HEK293 (cell line): ENCODE measurements at regions not wholly inside any gene's neighbourhood (a gene's known extent, or its start where the extent isn't known, plus 50 kb on each side); places are given as distances from the start of the nearest gene placed in this dataset.

Experiments
- CTCF ChIA-PET: fragments of 350-600 bp; formaldehyde crosslinking; extraction: SDS; loops from one replicate; lab custom pipeline; 2021; ENCODE audit warnings: antibody characterized with exemption; lab: Yijun Ruan, JAX
- POLR2A ChIA-PET: fragments of 300-600 bp; formaldehyde crosslinking; extraction: SDS; loops from one replicate; lab custom pipeline; 2020; ENCODE audit warnings: antibody characterized with exemption, inconsistent platforms; lab: Yijun Ruan, JAX
- H3K27ac ChIP-seq: fragments of 200-500 bp; sonication (Bioruptor generic); 2 replicates; pipeline ENCODE4 v1.5.1; 2014; ENCODE audit warnings: low read depth, low read length, control low read depth, inconsistent platforms; ENCODE audit errors: extremely low read depth
- H3K36me3 ChIP-seq, 2 experiments: fragments of 200-500 bp in 1 of 2; sonication (Bioruptor generic) in 1 of 2; 1 replicate in 1 of 2; 2 replicates in 1 of 2; pipeline ENCODE4 v1.5.1; 2014 to 2017; ENCODE audit warnings: inconsistent platforms in 2 of 2, low read length in 2 of 2; ENCODE audit not compliant: control insufficient read depth in 2 of 2, insufficient read depth in 1 of 2
- H3K4me1 ChIP-seq: fragments of 200-500 bp; sonication (Bioruptor generic); 2 replicates; pipeline ENCODE4 v1.5.1; 2014; ENCODE audit warnings: mild to moderate bottlenecking, low read length, inconsistent platforms; ENCODE audit not compliant: control insufficient read depth, insufficient read depth
- H3K4me3 ChIP-seq: 2 replicates; pipeline ENCODE4 v1.5.1; 2011; ENCODE audit warnings: low read depth, mild to moderate bottlenecking, control low read depth, low read length, moderate library complexity
- H3K9me3 ChIP-seq: fragments of 200-500 bp; sonication (Bioruptor generic); 2 replicates; pipeline ENCODE4 v1.5.1; 2014; ENCODE audit warnings: low read depth, low read length, inconsistent platforms; ENCODE audit not compliant: control insufficient read depth, insufficient read depth
- IKZF3 ChIP-seq: fragments of 450-650 bp; IDR thresholded peaks from 2 replicates; pipeline ENCODE4 v1.5.0; 2018; ENCODE audit warnings: missing biosample characterization, mild to moderate bottlenecking, missing genetic modification characterization, moderate library complexity
- SETDB1 ChIP-seq: IDR thresholded peaks from one replicate; pipeline ENCODE4 v1.6.1; 2017; ENCODE audit warnings: mild to moderate bottlenecking, low read length, moderate library complexity, mixed read lengths; ENCODE audit not compliant: insufficient read length
- ZNF140 ChIP-seq: fragments of 450-650 bp; formaldehyde crosslinking; IDR thresholded peaks from 2 replicates; pipeline ENCODE4 v1.5.1; 2016; ENCODE audit warnings: missing biosample characterization, missing genetic modification characterization
- ZNF223 ChIP-seq: fragments of 450-650 bp; formaldehyde crosslinking; IDR thresholded peaks from 2 replicates; pipeline ENCODE4 v1.5.1; 2016; ENCODE audit warnings: missing biosample characterization, missing genetic modification characterization
- ZNF274 ChIP-seq, 2 experiments: fragments of 200-500 bp in 1 of 2; fragments of 450-650 bp in 1 of 2; sonication (Bioruptor generic) in 1 of 2; formaldehyde crosslinking in 1 of 2; IDR thresholded peaks; 2 replicates each; pipeline versions ENCODE4 v1.5.1 to v1.6.1; 2014 to 2016; ENCODE audit warnings: borderline replicate concordance in 1 of 2, inconsistent platforms in 1 of 2, low read length in 1 of 2, missing biosample characterization in 1 of 2, missing genetic modification characterization in 1 of 2
- ZNF354C ChIP-seq: fragments of 450-650 bp; formaldehyde crosslinking; IDR thresholded peaks from 2 replicates; pipeline ENCODE4 v1.5.1; 2016; ENCODE audit warnings: missing biosample characterization, missing genetic modification characterization, low read depth, borderline replicate concordance
- ZNF501 ChIP-seq: fragments of 450-650 bp; formaldehyde crosslinking; IDR thresholded peaks from 2 replicates; pipeline ENCODE4 v1.5.1; 2016; ENCODE audit warnings: missing biosample characterization, missing genetic modification characterization
- ZNF530 ChIP-seq: fragments of 450-650 bp; formaldehyde crosslinking; IDR thresholded peaks from 2 replicates; pipeline ENCODE4 v1.5.1; 2016; ENCODE audit warnings: low read depth, missing biosample characterization, missing genetic modification characterization
- ZNF654 ChIP-seq: fragments of 450-650 bp; formaldehyde crosslinking; IDR thresholded peaks from 2 replicates; pipeline ENCODE4 v1.5.1; 2016; ENCODE audit warnings: low read depth, missing biosample characterization, missing genetic modification characterization
- ZNF658 ChIP-seq: fragments of 450-650 bp; formaldehyde crosslinking; IDR thresholded peaks from 2 replicates; pipeline ENCODE4; 2016; ENCODE audit warnings: missing biosample characterization, missing genetic modification characterization
- ZNF670 ChIP-seq: fragments of 450-650 bp; formaldehyde crosslinking; IDR thresholded peaks from 2 replicates; pipeline ENCODE4 v1.5.1; 2016; ENCODE audit warnings: missing biosample characterization, missing genetic modification characterization, low read depth
- ZXDB ChIP-seq: fragments of 450-650 bp; formaldehyde crosslinking; IDR thresholded peaks from 2 replicates; pipeline ENCODE4 v1.5.1; 2016; ENCODE audit warnings: missing biosample characterization, missing genetic modification characterization
- TF ChIP-seq, protein P1 (sequence below): fragments of 450-650 bp; formaldehyde crosslinking; IDR thresholded peaks from 2 replicates; pipeline ENCODE4 v1.5.1; 2016; ENCODE audit warnings: missing biosample characterization, missing genetic modification characterization
- TF ChIP-seq, protein P2 (sequence below): fragments of 450-650 bp; formaldehyde crosslinking; IDR thresholded peaks from 2 replicates; pipeline ENCODE4 v1.5.1; 2016; ENCODE audit warnings: missing biosample characterization, missing genetic modification characterization
- TF ChIP-seq, protein P3 (sequence below): fragments of 450-650 bp; formaldehyde crosslinking; IDR thresholded peaks from 2 replicates; pipeline ENCODE4; 2016; ENCODE audit warnings: missing biosample characterization, missing genetic modification characterization
- TF ChIP-seq, protein P4 (sequence below): fragments of 450-650 bp; formaldehyde crosslinking; IDR thresholded peaks from 2 replicates; pipeline ENCODE4 v1.5.1; 2017; ENCODE audit warnings: missing biosample characterization, missing genetic modification characterization
- TF ChIP-seq, protein P5 (sequence below): fragments of 450-650 bp; formaldehyde crosslinking; IDR thresholded peaks from 2 replicates; pipeline ENCODE4 v1.5.1; 2016; ENCODE audit warnings: missing biosample characterization, missing genetic modification characterization
- TF ChIP-seq, protein P6 (sequence below): fragments of 450-650 bp; formaldehyde crosslinking; IDR thresholded peaks from 2 replicates; pipeline ENCODE4 v1.5.1; 2016; ENCODE audit warnings: missing biosample characterization, missing genetic modification characterization, borderline replicate concordance

DNA sequence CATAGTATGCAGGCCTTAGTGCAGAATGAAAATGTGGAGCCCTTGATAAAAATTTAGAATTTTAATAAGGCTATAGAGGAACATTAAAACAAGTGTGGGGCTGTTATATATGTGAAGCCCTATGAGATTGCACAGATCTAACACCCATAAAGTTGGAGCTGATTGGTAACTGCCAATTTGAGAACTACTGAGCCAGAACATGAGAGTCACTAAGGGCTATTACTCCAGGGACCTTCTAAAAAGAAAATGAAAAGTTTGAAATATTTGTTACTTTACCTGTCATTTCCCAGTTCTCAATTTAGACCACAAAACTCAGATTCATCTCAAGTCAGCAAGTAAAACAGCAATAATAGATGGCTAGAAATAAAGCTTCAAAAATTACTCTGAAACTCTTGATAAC, 898.6 kb downstream of the TLE1 start:
- TF ChIP-seq ZNF658 (tag by site-specific recombination) (no peak), ZNF530 (tag by site-specific recombination) (no peak)
- ChIA-PET CTCF (no interaction called here), POLR2A (no interaction called here)
- no peak overlapping the region for H3K27ac ChIP-seq
- no peaks in the 10 kb centered on the region; the same call in 1 of the 2 replicates for H3K4me1 ChIP-seq
- H3K4me3 ChIP-seq: no peak overlapping the region
- no peaks in the 10 kb centered on the region for H3K36me3 ChIP-seq
- no peaks in the 10 kb centered on the region for H3K9me3 ChIP-seq

DNA sequence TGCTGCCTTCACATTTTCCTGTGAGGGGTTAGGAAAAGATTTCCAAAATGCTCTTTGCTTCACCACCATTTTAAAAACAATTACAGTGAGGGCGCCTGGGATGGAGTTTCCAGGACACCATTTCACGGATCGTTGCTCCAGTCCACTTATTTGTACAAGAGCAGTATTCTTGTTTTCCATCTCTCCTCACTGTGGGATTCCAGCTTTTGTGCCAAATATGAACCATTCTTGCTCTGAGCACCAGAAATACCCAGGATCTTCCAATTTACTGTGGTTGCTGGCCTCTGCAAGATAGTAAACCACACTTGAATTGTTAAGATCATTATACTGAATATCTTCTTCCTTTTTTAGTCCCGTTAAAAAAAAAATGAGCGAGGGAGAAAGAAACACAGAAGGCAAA, 899.5 kb downstream of the TLE1 start:
- TF ChIP-seq, protein P1, sequence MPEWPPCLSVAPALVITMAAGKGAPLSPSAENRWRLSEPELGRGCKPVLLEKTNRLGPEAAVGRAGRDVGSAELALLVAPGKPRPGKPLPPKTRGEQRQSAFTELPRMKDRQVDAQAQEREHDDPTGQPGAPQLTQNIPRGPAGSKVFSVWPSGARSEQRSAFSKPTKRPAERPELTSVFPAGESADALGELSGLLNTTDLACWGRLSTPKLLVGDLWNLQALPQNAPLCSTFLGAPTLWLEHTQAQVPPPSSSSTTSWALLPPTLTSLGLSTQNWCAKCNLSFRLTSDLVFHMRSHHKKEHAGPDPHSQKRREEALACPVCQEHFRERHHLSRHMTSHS (tag by site-specific recombination): no peak
- TF ChIP-seq ZNF658 (tag by site-specific recombination) (no peak), ZNF223 (tag by site-specific recombination) (no peak), ZXDB (tag by site-specific recombination) (no peak), ZNF354C (no peak), ZNF670 (tag by site-specific recombination) (no peak), SETDB1 (no peak), ZNF654 (tag by site-specific recombination) (no peak), ZNF274 (IDR thresholded peaks at IDR 0.05; ENCODE audit: low read length) (no peak), ZNF274 (tag by site-specific recombination; IDR thresholded peaks at IDR 0.05; ENCODE audit: borderline replicate concordance) (no peak), ZNF501 (tag by site-specific recombination) (no peak), IKZF3 (tag by site-specific recombination) (no peak), ZNF140 (tag by site-specific recombination) (no peak)
- TF ChIP-seq, protein P2, sequence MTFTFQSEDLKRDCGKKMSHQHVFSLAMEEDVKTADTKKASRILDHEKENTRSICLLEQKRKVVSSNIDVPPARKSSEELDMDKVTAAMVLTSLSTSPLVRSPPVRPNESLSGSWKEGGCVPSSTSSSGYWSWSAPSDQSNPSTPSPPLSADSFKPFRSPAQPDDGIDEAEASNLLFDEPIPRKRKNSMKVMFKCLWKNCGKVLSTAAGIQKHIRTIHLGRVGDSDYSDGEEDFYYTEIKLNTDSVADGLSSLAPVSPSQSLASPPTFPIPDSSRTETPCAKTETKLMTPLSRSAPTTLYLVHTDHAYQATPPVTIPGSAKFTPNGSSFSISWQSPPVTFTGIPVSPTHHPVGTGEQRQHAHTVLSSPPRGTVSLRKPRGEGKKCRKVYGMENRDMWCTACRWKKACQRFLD (tag by site-specific recombination): no peak
- TF ChIP-seq, protein P3, sequence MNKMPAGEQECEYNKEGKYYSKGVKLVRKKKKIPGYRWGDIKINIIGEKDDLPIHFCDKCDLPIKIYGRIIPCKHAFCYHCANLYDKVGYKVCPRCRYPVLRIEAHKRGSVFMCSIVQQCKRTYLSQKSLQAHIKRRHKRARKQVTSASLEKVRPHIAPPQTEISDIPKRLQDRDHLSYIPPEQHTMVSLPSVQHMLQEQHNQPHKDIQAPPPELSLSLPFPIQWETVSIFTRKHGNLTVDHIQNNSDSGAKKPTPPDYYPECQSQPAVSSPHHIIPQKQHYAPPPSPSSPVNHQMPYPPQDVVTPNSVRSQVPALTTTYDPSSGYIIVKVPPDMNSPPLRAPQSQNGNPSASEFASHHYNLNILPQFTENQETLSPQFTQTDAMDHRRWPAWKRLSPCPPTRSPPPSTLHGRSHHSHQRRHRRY: no peak
- TF ChIP-seq, protein P4, sequence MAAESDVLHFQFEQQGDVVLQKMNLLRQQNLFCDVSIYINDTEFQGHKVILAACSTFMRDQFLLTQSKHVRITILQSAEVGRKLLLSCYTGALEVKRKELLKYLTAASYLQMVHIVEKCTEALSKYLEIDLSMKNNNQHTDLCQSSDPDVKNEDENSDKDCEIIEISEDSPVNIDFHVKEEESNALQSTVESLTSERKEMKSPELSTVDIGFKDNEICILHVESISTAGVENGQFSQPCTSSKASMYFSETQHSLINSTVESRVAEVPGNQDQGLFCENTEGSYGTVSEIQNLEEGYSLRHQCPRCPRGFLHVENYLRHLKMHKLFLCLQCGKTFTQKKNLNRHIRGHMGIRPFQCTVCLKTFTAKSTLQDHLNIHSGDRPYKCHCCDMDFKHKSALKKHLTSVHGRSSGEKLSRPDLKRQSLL (tag by site-specific recombination): no peak
- TF ChIP-seq, protein P5, sequence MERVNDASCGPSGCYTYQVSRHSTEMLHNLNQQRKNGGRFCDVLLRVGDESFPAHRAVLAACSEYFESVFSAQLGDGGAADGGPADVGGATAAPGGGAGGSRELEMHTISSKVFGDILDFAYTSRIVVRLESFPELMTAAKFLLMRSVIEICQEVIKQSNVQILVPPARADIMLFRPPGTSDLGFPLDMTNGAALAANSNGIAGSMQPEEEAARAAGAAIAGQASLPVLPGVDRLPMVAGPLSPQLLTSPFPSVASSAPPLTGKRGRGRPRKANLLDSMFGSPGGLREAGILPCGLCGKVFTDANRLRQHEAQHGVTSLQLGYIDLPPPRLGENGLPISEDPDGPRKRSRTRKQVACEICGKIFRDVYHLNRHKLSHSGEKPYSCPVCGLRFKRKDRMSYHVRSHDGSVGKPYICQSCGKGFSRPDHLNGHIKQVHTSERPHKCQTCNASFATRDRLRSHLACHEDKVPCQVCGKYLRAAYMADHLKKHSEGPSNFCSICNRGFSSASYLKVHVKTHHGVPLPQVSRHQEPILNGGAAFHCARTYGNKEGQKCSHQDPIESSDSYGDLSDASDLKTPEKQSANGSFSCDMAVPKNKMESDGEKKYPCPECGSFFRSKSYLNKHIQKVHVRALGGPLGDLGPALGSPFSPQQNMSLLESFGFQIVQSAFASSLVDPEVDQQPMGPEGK: no peak
- TF ChIP-seq, protein P6, sequence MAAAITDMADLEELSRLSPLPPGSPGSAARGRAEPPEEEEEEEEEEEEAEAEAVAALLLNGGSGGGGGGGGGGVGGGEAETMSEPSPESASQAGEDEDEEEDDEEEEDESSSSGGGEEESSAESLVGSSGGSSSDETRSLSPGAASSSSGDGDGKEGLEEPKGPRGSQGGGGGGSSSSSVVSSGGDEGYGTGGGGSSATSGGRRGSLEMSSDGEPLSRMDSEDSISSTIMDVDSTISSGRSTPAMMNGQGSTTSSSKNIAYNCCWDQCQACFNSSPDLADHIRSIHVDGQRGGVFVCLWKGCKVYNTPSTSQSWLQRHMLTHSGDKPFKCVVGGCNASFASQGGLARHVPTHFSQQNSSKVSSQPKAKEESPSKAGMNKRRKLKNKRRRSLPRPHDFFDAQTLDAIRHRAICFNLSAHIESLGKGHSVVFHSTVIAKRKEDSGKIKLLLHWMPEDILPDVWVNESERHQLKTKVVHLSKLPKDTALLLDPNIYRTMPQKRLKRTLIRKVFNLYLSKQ (tag by site-specific recombination): no peak
- no peaks in the 10 kb centered on the region for H3K36me3 ChIP-seq
- H3K27ac ChIP-seq: no peak overlapping the region
- POLR2A ChIA-PET: no interaction called here
- H3K4me1 ChIP-seq: no peaks in the 10 kb centered on the region; the same call in 1 of the 2 replicates
- CTCF ChIA-PET: interaction anchor here (1.0 kb wide), 1 partner anchor 30 kb away, joined by 3 read pairs; no protein-coding TSS in a partner anchor
- no peaks in the 10 kb centered on the region for H3K9me3 ChIP-seq
- no peak overlapping the region for H3K4me3 ChIP-seq
